ENCODE measurements at regions not wholly inside any gene's neighbourhood (a gene's known extent, or its start where the extent isn't known, plus 50 kb on each side); places are given as distances from the start of the nearest gene placed in this dataset.

DNA sequence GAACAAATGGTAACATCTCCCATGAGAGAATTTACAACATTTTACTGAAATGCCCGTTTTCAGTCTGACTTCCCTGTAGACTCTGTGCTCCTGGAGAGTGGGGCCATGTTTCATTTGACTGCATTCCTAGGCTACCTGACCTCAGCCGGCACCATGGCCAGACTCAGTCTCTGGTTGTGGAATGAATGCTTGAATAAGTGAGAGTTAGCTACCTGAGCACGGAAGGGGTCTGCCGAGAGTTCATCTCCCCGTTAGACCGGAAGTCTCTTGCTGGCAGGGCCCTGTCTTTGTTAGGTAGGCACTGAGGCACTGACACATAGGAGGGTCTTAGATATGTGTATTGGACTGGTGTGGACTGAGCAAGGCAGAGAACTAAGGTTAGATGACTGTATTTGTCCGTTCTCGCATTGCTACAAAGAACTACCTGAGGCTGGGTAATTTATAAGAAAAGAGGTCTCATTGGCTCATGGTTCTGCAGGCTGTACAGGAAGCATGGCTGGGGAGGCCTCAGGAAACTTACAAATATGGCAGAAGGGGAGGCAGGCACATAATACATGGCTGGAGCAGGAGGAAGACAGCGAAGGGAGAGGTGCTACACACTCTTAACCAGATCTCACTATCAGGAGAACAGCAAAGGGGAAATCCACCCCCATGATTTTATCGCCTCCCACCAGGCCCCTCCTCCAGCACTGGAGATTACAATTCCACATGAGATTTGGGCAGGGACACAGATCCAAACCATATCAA is 271.2 kb downstream of the GLI2 start (continued):
- TF ChIP-seq SNAPC2 (CRISPR knock-in tag; IDR thresholded peaks at IDR 0.05), result no peak
- TF ChIP-seq, protein P1, sequence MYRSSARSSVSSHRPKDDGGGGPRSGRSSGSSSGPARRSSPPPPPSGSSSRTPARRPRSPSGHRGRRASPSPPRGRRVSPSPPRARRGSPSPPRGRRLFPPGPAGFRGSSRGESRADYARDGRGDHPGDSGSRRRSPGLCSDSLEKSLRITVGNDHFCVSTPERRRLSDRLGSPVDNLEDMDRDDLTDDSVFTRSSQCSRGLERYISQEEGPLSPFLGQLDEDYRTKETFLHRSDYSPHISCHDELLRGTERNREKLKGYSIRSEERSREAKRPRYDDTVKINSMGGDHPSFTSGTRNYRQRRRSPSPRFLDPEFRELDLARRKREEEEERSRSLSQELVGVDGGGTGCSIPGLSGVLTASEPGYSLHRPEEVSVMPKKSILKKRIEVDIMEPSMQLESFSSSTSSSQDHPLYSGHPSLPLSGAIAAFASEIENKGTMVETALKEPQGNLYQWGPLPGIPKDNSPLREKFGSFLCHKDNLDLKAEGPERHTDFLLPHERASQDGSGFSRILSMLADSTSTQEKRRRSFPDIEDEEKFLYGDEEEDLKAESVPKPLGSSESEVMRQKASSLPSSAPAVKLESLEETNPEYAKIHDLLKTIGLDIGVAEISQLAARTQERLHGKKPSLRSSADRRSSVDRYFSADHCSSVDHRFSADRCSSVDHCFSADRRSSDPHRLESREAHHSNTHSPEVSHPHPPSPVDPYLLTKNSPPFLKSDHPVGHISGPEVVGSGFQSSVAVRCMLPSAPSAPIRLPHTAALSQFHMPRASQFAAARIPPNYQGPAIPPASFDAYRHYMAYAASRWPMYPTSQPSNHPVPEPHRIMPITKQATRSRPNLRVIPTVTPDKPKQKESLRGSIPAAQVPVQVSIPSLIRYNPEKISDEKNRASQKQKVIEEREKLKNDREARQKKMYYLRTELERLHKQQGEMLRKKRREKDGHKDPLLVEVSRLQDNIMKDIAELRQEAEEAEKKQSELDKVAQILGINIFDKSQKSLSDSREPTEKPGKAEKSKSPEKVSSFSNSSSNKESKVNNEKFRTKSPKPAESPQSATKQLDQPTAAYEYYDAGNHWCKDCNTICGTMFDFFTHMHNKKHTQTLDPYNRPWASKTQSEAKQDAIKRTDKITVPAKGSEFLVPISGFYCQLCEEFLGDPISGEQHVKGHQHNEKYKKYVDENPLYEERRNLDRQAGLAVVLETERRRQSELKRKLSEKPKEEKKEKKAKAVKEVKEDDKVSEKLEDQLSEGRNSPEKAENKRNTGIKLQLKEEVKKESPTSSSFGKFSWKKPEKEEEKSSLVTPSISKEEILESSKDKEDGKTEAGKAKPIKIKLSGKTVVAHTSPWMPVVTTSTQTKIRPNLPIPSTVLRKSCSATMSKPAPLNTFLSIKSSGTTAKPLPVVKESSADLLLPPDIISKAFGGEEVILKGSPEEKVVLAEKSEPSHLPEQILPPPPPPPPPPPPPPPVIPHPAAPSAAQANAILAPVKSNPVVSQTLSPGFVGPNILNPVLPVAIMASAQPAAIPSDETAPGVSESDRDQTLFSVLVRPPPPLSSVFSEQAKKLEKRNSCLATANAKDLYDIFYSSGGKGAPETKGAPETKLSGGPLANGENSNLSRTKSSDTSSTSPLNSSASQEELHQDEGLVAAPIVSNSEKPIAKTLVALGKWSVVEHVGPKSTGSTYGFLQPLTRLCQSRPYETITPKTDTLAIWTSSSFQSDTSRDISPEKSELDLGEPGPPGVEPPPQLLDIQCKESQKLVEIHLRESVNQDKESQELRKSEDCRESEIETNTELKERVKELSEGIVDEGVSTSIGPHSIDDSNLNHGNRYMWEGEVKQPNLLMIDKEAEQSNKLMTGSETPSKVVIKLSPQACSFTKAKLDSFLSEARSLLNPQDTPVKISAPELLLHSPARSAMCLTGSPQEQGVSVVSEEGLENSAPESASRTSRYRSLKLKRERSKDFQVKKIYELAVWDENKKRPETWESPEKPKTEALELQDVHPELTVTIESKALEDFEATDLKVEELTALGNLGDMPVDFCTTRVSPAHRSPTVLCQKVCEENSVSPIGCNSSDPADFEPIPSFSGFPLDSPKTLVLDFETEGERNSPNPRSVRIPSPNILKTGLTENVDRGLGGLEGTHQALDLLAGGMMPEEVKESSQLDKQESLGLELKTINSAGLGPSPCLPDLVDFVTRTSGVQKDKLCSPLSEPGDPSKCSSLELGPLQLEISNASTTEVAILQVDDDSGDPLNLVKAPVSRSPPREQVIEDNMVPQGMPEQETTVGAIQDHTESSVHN (CRISPR knock-in tag; IDR thresholded peaks at IDR 0.05), result no peak
- TF ChIP-seq, protein P2, sequence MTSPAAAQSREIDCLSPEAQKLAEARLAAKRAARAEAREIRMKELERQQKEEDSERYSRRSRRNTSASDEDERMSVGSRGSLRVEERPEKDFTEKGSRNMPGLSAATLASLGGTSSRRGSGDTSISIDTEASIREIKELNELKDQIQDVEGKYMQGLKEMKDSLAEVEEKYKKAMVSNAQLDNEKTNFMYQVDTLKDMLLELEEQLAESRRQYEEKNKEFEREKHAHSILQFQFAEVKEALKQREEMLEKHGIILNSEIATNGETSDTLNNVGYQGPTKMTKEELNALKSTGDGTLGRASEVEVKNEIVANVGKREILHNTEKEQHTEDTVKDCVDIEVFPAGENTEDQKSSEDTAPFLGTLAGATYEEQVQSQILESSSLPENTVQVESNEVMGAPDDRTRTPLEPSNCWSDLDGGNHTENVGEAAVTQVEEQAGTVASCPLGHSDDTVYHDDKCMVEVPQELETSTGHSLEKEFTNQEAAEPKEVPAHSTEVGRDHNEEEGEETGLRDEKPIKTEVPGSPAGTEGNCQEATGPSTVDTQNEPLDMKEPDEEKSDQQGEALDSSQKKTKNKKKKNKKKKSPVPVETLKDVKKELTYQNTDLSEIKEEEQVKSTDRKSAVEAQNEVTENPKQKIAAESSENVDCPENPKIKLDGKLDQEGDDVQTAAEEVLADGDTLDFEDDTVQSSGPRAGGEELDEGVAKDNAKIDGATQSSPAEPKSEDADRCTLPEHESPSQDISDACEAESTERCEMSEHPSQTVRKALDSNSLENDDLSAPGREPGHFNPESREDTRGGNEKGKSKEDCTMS (CRISPR knock-in tag; conservative IDR thresholded peaks at IDR 0.05), result no peak

Data from HepG2 (cell line).